ENCODE measurements at regions not wholly inside any gene's neighbourhood (a gene's known extent, or its start where the extent isn't known, plus 50 kb on each side); places are given as distances from the start of the nearest gene placed in this dataset.

DNA sequence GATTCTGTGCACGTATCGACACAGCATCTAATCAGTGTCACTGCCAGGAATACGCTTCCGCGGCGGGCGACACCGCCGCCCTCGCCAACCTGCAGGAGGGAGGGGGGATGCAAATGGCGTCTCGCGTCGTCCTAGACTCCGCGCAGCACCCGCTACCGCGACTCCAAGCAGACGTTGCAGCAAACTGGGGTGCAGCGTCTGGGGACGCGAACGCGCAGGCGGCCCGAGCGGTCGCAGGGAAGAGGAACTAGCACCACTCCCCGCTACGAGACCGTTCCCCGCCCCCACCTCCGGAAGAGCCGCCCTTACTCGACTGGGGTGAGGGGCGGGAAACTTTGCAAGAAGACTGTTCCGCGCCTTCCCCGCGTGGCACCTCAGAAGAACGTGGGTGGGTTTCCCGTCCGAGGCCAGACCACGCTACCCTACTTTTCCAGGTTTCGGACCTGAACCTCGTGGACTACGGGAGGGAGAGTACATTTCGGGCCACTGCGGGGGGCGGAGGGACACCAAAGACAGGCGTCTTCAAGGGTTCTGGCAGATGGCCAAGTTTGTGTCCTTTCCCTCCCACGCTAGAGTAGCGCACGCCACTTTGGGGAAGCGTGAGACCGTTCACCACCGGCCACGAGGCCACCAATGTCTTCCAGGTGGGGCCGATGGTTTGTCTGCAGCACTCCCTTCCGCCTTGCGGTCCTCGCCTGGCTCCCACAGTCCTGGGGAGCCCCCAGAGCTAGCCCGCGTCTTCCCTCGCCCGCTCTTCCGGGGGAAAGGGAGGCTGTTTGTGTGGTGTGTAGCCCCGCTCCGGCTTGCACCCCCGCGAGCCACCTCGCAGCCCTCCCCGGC, 78.0 kb upstream of the BCOR start (continued):
- TF ChIP-seq POLR2AphosphoS5 (IDR thresholded peaks at IDR 0.05; ENCODE audit: low read length), result peak; percentile 90
- TF ChIP-seq CREM (IDR thresholded peaks at IDR 0.05; ENCODE audit: low read depth), result peak; percentile 1; the same call in 1 of the 2 replicates
- no peak for TF ChIP-seq MTA3 (IDR thresholded peaks at IDR 0.05; ENCODE audit: borderline replicate concordance, low read length)
- TF ChIP-seq, protein P1, sequence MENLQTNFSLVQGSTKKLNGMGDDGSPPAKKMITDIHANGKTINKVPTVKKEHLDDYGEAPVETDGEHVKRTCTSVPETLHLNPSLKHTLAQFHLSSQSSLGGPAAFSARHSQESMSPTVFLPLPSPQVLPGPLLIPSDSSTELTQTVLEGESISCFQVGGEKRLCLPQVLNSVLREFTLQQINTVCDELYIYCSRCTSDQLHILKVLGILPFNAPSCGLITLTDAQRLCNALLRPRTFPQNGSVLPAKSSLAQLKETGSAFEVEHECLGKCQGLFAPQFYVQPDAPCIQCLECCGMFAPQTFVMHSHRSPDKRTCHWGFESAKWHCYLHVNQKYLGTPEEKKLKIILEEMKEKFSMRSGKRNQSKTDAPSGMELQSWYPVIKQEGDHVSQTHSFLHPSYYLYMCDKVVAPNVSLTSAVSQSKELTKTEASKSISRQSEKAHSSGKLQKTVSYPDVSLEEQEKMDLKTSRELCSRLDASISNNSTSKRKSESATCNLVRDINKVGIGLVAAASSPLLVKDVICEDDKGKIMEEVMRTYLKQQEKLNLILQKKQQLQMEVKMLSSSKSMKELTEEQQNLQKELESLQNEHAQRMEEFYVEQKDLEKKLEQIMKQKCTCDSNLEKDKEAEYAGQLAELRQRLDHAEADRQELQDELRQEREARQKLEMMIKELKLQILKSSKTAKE (IDR thresholded peaks at IDR 0.05; ENCODE audit: low read depth, poor library complexity, severe bottlenecking), result peak; percentile 32
- TF ChIP-seq BHLHE40 (IDR thresholded peaks at IDR 0.05; ENCODE audit: borderline replicate concordance in 1 of 2, low read depth in 2 of 2, low read length in 1 of 2), result peak in 1 of 2 experiments; percentile 49; a peak in 2 of 4 replicates
- no peak for TF ChIP-seq SMC3 (IDR thresholded peaks at IDR 0.05; ENCODE audit: borderline replicate concordance, low read length)
- TF ChIP-seq NR2C2 (IDR thresholded peaks at IDR 0.05; ENCODE audit: borderline replicate concordance, control insufficient read depth, insufficient read length, low read depth), result no peak
- TF ChIP-seq POLR2A (IDR thresholded peaks at IDR 0.05; ENCODE audit: low read depth, low read length), result peak; percentile 85
- TF ChIP-seq, protein P2, sequence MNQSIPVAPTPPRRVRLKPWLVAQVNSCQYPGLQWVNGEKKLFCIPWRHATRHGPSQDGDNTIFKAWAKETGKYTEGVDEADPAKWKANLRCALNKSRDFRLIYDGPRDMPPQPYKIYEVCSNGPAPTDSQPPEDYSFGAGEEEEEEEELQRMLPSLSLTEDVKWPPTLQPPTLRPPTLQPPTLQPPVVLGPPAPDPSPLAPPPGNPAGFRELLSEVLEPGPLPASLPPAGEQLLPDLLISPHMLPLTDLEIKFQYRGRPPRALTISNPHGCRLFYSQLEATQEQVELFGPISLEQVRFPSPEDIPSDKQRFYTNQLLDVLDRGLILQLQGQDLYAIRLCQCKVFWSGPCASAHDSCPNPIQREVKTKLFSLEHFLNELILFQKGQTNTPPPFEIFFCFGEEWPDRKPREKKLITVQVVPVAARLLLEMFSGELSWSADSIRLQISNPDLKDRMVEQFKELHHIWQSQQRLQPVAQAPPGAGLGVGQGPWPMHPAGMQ (IDR thresholded peaks at IDR 0.05; ENCODE audit: borderline replicate concordance), result no peak
- TF ChIP-seq, protein P3, sequence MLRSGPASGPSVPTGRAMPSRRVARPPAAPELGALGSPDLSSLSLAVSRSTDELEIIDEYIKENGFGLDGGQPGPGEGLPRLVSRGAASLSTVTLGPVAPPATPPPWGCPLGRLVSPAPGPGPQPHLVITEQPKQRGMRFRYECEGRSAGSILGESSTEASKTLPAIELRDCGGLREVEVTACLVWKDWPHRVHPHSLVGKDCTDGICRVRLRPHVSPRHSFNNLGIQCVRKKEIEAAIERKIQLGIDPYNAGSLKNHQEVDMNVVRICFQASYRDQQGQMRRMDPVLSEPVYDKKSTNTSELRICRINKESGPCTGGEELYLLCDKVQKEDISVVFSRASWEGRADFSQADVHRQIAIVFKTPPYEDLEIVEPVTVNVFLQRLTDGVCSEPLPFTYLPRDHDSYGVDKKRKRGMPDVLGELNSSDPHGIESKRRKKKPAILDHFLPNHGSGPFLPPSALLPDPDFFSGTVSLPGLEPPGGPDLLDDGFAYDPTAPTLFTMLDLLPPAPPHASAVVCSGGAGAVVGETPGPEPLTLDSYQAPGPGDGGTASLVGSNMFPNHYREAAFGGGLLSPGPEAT (IDR thresholded peaks at IDR 0.05; ENCODE audit: low read depth), result 0 out of 2 replicates have a peak, but pooled peaks have one; percentile 31
- TF ChIP-seq, protein P4, sequence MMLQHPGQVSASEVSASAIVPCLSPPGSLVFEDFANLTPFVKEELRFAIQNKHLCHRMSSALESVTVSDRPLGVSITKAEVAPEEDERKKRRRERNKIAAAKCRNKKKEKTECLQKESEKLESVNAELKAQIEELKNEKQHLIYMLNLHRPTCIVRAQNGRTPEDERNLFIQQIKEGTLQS (IDR thresholded peaks at IDR 0.05; ENCODE audit: borderline replicate concordance, extremely low read depth, low read depth, low read length), result no peak
- no peak for TF ChIP-seq RBBP5 (conservative IDR thresholded peaks at IDR 0.05)
- peak in 1 of 2 experiments; percentile 68; a peak in 2 of 3 replicates for TF ChIP-seq EGR1 (IDR thresholded peaks at IDR 0.05; ENCODE audit: borderline replicate concordance in 1 of 2, low read depth in 2 of 2, low read length in 2 of 2)
- TF ChIP-seq CHD2 (IDR thresholded peaks at IDR 0.05; ENCODE audit: borderline replicate concordance, low read depth, low read length), result peak; percentile 75
- TF ChIP-seq NBN (IDR thresholded peaks at IDR 0.05), result 0 out of 2 replicates have a peak, but pooled peaks have one; percentile 51
- TF ChIP-seq SRF (IDR thresholded peaks at IDR 0.05; ENCODE audit: low read depth in 2 of 2, low read length in 2 of 2), result 0 out of 4 replicates have a peak, but pooled peaks of 1 of the 2 experiments have one; percentile 23
- no peak for TF ChIP-seq ZBTB33 (IDR thresholded peaks at IDR 0.05)
- peak; percentile 10; the same call in 1 of the 2 replicates for TF ChIP-seq IRF4 (IDR thresholded peaks at IDR 0.05; ENCODE audit: low read depth, low read length)
